Kidney epithelial cell (primary cell): ENCODE measurements at regions not wholly inside any gene's neighbourhood (a gene's known extent, or its start where the extent isn't known, plus 50 kb on each side); places are given as distances from the start of the nearest gene placed in this dataset.

Experiments used
- DNase-seq: peaks from one replicate; pipeline ENCODE4 v3.0.0-alpha.2; 2010; ENCODE audit warnings: low read depth
- H3K27me3 ChIP-seq: 2 replicates; pipeline ENCODE4 v1.6.0; 2011; ENCODE audit warnings: low read length; ENCODE audit not compliant: control insufficient read depth, insufficient read depth
- H3K36me3 ChIP-seq: 2 replicates; pipeline ENCODE4 v1.5.1; 2011; ENCODE audit warnings: low read length; ENCODE audit not compliant: control insufficient read depth, insufficient read depth
- H3K4me3 ChIP-seq: 2 replicates; pipeline ENCODE4 v1.5.1; 2011; ENCODE audit warnings: low read depth, mild to moderate bottlenecking, control low read depth, low read length
- CTCF ChIP-seq: IDR thresholded peaks from 2 replicates; pipeline ENCODE4 v1.5.1; 2011; ENCODE audit warnings: mild to moderate bottlenecking, moderate library complexity, low read length, control low read depth, inconsistent platforms; ENCODE audit not compliant: insufficient read depth, poor library complexity, severe bottlenecking

DNA sequence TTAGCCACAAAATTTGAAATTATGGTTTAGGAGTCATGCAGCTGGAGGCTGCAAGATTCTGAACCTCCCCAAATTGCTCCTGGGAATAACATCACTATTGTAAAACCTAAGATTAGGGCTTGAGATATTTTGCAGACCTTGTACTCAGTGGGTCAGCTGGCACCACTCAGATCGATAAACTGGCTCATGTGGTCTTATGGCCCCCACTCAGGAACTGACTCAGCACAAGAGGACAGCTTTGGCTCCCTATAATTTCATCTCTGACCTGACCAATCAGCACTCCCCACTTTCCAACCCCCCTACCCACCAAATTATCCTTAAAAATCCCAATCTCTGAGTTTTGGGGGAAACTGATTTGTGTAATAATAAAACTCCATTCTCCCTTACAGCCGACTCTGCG is 161.6 kb downstream of the BRMS1L start:
- Histone ChIP-seq H3K4me3 (no peak overlapping the region), H3K27me3 (no peaks in the 10 kb centered on the region), H3K36me3 (no peaks in the 10 kb centered on the region)
- no peak for DNase-seq
- no peak for TF ChIP-seq CTCF

GRCh38 chr14:35986219-35986573 is 160.1 kb downstream of the BRMS1L start:
- no peak for TF ChIP-seq CTCF
- H3K36me3 ChIP-seq = no peaks in the 10 kb centered on the region
- DNase-seq = no peak
- no peak overlapping the region for H3K4me3 ChIP-seq
- no peaks in the 10 kb centered on the region for H3K27me3 ChIP-seq

DNA sequence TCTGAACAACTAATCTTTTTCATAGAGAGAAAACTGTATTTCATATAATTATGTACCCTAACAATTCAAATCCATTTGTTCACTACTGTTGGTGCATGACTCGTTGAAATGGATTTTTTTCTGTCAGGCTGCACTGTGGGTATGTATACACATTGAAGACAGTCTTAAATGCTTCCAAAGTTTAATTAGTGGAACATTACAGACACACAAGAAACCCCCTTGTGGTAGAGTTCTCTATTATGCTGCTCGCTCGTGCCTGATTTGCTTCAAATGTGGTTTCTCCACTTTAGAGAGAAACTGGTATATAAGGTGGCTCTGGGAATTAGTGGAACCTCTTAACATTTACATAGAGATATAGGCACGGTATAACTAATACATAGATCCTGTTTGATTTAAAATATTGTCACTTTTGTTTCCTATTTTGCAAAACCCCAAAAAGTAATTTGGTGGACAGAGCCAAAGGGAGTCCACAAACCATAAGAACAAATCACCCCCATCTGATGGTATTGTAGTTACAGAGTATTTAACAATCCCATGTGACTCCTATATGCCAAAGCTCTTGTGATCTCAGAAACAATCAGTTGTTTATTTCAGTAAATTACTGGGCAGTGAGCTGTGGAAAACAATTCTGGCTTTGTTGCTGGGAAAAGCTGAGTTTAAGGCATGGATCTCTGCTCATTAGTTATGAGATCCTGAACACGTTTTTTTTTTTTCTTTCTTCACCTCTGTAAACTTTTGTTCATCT is 159.5 kb downstream of the BRMS1L start:
- Histone ChIP-seq H3K27me3 (no peaks in the 10 kb centered on the region), H3K4me3 (no peak overlapping the region), H3K36me3 (no peaks in the 10 kb centered on the region)
- peak; percentile 1 for DNase-seq
- TF ChIP-seq CTCF = peak; percentile 24

GRCh38 chr14:35979531-35979930 is 153.4 kb downstream of the BRMS1L start:
- Histone ChIP-seq H3K36me3 (no peaks in the 10 kb centered on the region), H3K4me3 (no peak overlapping the region), H3K27me3 (no peaks in the 10 kb centered on the region)
- TF ChIP-seq CTCF = no peak
- DNase-seq = no peak

DNA sequence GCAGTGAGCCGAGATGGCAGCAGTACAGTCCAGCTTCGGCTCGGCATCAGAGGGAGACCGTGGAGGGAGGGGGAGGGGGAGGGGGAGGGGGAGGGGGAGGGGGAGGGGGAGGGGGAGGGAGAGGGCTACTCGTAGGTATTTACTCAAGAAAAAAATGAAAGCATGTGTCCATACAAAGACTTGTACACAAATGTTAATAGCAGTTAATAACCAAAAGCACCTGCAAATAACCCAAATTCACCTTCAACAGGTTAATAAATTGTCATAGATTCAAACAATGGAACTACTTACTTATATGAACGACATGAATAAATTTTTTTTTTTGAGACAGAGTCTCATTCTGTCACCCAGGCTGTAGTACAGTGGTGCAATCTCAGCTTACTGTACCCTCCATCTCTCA is 152.4 kb downstream of the BRMS1L start:
- DNase-seq = no peak
- no peak overlapping the region for H3K4me3 ChIP-seq
- H3K27me3 ChIP-seq = no peaks in the 10 kb centered on the region
- H3K36me3 ChIP-seq = no peaks in the 10 kb centered on the region
- TF ChIP-seq CTCF = no peak

- no peak for DNase-seq
These were observed 149.7 kb downstream of the BRMS1L start for GRCh38 chr14:35975814-35976213.

More at GRCh38 chr14:35975814-35976213, 149.7 kb downstream of the BRMS1L start:
- Histone ChIP-seq H3K27me3 (no peaks in the 10 kb centered on the region), H3K36me3 (no peaks in the 10 kb centered on the region), H3K4me3 (no peak overlapping the region)
- TF ChIP-seq CTCF = no peak
